ENCODE measurements at regions not wholly inside any gene's neighbourhood (a gene's known extent, or its start where the extent isn't known, plus 50 kb on each side); places are given as distances from the start of the nearest gene placed in this dataset.

- no peaks in the 10 kb centered on the region for H3K36me3 ChIP-seq
- TF ChIP-seq, protein P1, sequence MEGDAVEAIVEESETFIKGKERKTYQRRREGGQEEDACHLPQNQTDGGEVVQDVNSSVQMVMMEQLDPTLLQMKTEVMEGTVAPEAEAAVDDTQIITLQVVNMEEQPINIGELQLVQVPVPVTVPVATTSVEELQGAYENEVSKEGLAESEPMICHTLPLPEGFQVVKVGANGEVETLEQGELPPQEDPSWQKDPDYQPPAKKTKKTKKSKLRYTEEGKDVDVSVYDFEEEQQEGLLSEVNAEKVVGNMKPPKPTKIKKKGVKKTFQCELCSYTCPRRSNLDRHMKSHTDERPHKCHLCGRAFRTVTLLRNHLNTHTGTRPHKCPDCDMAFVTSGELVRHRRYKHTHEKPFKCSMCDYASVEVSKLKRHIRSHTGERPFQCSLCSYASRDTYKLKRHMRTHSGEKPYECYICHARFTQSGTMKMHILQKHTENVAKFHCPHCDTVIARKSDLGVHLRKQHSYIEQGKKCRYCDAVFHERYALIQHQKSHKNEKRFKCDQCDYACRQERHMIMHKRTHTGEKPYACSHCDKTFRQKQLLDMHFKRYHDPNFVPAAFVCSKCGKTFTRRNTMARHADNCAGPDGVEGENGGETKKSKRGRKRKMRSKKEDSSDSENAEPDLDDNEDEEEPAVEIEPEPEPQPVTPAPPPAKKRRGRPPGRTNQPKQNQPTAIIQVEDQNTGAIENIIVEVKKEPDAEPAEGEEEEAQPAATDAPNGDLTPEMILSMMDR (IDR thresholded peaks at IDR 0.05), result no peak
- no peaks in the 10 kb centered on the region for H3K4me1 ChIP-seq (ENCODE audit: control insufficient read depth in 1 of 2, low read depth in 2 of 2)
- no peak overlapping the region for H3K27ac ChIP-seq
- H3K4me3 ChIP-seq, result no peak overlapping the region
- DNase-seq (ENCODE audit: low spot score) (no peak), ATAC-seq (ENCODE audit: insufficient number of reproducible peaks, low FRiP score, low read depth) (no peak)
- H3K27me3 ChIP-seq (replicated peaks; ENCODE audit: insufficient read depth), result no peaks in the 10 kb centered on the region
- H3K9me3 ChIP-seq, result no peaks in the 10 kb centered on the region
Measured at GRCh38 chr18:77340815-77341214, 91.2 kb downstream of the GALR1 start.

DNA sequence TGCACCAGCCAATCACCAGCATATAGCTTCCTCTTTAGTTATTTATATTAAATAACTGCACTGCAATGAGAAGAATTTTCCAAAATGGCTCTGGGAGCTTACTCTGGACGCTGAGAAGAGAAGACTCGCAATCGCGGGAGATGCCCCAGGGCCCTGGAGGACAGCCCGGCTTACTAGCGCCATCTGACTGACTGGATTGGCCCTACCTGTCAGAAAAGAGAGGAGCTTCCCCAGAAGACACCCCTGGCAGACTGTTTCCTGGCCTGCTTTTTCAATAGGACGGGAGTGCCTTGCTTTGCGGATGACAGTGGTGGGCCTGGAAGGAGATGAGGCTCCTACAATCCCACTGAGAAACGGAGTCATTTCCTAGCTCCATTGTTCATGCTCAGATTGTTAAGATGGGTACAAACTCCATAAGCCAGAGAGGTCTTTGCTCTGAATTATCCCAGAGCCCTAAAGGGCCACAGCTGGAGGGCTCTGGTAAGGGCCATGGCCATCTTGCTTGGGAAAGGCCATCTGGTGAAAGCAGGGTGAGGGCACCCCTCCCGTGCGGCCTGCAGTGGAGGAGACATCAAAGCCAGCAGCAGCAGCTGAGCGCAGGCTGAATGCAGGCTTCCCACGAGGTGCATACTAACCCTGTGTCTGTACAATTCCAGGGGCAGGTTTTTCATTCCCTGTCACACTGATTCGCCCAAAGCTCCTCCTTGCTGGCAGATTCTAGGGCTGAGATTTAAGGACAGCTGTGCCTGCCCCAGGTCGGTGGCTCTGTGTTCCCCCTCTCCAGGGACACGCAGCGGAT is 92.1 kb downstream of the GALR1 start:
- ATAC-seq (ENCODE audit: insufficient number of reproducible peaks, low FRiP score, low read depth), result no peak
- TF ChIP-seq, protein P1 (IDR thresholded peaks at IDR 0.05), result no peak

GRCh38 chr18:77342736-77343135 is 93.1 kb downstream of the GALR1 start:
- TF ChIP-seq, protein P1 (IDR thresholded peaks at IDR 0.05), result no peak
- Histone ChIP-seq H3K9me3 (no peaks in the 10 kb centered on the region), H3K4me3 (no peak overlapping the region), H3K27ac (no peak overlapping the region), H3K27me3 (replicated peaks; ENCODE audit: insufficient read depth) (no peaks in the 10 kb centered on the region), H3K4me1 (ENCODE audit: control insufficient read depth in 1 of 2, low read depth in 2 of 2) (no peaks in the 10 kb centered on the region), H3K36me3 (no peaks in the 10 kb centered on the region)
- DNase-seq (ENCODE audit: low spot score) (no peak), ATAC-seq (ENCODE audit: insufficient number of reproducible peaks, low FRiP score, low read depth) (no peak)

More for the DNA sequence above, 92.1 kb downstream of the GALR1 start:
- Histone ChIP-seq H3K4me1 (ENCODE audit: control insufficient read depth in 1 of 2, low read depth in 2 of 2) (no peaks in the 10 kb centered on the region), H3K27ac (no peak overlapping the region), H3K36me3 (no peaks in the 10 kb centered on the region), H3K4me3 (no peak overlapping the region), H3K9me3 (no peaks in the 10 kb centered on the region), H3K27me3 (replicated peaks; ENCODE audit: insufficient read depth) (no peaks in the 10 kb centered on the region)
- DNase-seq (ENCODE audit: low spot score), result no peak

DNA sequence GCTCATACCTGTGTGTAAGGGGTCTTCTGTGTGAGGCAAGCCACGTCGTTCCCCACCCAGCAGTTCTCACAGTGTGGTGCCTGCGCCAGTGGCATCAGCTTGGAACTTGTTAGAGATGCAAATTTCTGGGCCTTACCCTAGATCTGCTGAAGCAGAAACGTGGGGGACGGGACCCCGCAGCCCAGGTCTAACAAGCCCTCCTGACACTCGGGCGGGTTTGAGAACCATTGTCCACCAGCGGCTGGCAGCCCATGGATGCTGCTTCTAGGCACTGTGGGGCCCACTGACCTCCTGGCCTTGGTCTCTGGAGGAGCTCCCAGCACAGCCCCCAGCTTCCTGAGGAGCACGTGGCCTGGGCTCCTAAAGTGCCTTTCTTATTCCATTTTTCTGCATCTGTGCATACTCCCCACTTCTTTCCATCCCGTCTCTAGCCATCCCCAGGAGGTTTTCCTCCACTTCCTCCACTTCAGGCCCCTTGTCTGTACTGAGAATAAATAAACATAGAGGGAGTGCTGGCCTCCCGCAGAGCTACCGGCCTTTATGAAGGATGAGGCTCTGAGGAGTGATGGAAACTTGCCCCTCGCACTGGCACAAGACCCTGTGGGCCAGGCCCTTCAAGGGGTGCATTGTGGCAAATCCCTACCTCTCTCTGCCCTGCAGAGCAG is 94.3 kb downstream of the GALR1 start:
- H3K4me1 ChIP-seq (ENCODE audit: control insufficient read depth in 1 of 2, low read depth in 2 of 2), result no peaks in the 10 kb centered on the region
- no peak overlapping the region for H3K4me3 ChIP-seq
- no peaks in the 10 kb centered on the region for H3K27me3 ChIP-seq (replicated peaks; ENCODE audit: insufficient read depth)
- no peaks in the 10 kb centered on the region for H3K9me3 ChIP-seq
- H3K27ac ChIP-seq, result no peak overlapping the region
- H3K36me3 ChIP-seq, result no peaks in the 10 kb centered on the region
- DNase-seq (ENCODE audit: low spot score) (no peak), ATAC-seq (ENCODE audit: insufficient number of reproducible peaks, low FRiP score, low read depth) (no peak)
- TF ChIP-seq, protein P1 (IDR thresholded peaks at IDR 0.05), result no peak

DNA sequence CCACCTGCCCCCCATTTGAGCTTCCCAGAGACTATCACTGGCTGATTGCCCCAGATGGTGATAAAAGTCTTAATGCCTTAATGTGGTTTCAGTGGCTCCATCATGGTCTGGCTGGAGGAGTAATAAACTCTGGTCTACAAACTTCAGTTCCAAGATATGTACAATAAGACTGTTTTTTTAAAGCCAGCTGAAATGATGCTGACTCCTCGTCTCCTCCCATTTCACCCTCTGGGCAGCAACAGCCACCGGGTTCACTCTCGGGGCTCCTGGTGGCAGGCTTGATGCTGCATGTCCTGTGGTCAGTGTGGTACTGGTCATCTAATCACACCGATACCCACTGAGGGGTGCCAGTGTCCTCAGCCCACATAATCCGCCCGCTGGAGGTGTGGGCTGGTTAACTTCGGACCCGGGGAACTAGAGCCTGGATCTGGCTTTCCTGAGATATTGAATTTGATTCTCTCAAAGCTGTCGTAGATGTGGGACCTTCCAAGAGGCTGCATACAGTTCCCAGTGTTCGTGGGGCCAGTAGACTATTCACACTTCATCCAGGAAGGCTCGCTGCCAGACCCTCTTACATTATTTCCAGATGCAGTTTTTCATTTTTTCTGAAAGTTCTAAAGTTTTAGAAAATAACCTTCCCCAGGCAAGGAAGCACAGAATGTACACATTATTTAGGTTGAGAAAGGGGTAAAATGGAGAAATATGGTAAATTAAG is 95.3 kb downstream of the GALR1 start:
- TF ChIP-seq, protein P1 (IDR thresholded peaks at IDR 0.05), result no peak
- H3K9me3 ChIP-seq, result no peaks in the 10 kb centered on the region
- H3K4me3 ChIP-seq, result no peak overlapping the region
- H3K36me3 ChIP-seq, result no peaks in the 10 kb centered on the region
- no peak for DNase-seq (ENCODE audit: low spot score)
- no peaks in the 10 kb centered on the region for H3K4me1 ChIP-seq (ENCODE audit: control insufficient read depth in 1 of 2, low read depth in 2 of 2)
- H3K27ac ChIP-seq, result no peak overlapping the region
- no peak for ATAC-seq (ENCODE audit: insufficient number of reproducible peaks, low FRiP score, low read depth)
- no peaks in the 10 kb centered on the region for H3K27me3 ChIP-seq (replicated peaks; ENCODE audit: insufficient read depth)
